NCI-H1436 (cell line): ENCODE measurements at regions not wholly inside any gene's neighbourhood (a gene's known extent, or its start where the extent isn't known, plus 50 kb on each side); places are given as distances from the start of the nearest gene placed in this dataset.

Source experiments
- DNase-seq: peaks from one replicate; lab custom pipeline; 2025; lab: John Stamatoyannopoulos, UW

DNA sequence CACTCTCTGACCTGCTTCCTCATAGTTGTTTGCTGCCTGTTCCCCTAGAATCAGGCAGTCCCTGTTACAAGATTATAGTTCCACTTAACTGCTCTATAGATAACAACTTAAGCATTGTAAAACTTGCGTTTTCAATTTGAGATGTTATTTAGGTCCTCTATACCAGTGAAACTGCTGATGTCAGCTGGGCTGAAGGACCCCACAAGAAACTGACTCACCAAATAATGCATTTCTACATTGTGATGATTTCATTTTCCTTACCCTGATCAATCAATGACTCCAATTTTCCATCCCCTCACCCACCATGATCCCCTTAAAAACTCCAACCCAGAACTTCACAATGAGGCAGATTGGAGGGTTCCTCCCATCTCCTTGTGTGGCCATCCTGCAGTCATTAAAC lies 280.7 kb downstream of the SLITRK1 start:
- no peak for DNase-seq

DNA sequence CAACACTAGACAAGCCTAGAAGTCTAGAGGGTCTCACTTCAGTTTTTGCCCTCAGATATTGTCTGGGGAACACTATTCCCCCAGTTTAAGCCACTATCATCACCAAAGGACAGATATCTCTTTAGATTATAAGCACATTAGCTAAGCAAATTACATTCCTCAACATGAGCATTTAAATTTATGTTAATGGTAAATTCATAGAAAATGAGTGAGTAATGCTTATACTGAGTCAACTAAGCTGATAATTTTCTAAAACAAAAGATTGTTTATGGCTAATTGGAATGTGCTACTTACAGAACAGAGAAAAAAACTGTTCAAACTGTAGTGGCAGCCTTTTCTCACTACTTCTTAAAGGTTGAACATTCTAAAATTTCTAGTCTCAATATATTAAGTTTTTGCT lies 290.2 kb downstream of the SLITRK1 start:
- DNase-seq, result no peak

- no peak for DNase-seq
Measured at GRCh38 chr13:83589814-83590213, 292.5 kb downstream of the SLITRK1 start.

DNA sequence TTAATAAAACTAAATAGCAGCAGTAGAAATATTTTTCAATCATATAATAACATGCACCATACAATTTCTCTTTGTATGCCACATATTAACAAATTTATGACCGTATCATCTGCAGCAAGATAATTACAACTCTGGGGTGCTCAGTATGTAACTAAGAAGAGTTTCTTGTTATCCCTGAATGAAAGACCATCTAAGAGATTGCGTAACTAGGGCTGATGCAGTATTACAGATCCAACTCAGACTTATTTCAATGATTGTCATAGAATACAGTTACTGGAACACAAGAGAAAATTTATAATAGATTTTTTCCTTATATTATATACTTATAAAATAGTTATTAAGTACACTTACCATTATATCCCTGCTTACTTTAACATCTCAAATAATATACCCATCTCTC lies 305.1 kb downstream of the SLITRK1 start:
- no peak for DNase-seq

GRCh38 chr13:83568019-83568418 lies 314.3 kb downstream of the SLITRK1 start:
- DNase-seq, result no peak

DNA sequence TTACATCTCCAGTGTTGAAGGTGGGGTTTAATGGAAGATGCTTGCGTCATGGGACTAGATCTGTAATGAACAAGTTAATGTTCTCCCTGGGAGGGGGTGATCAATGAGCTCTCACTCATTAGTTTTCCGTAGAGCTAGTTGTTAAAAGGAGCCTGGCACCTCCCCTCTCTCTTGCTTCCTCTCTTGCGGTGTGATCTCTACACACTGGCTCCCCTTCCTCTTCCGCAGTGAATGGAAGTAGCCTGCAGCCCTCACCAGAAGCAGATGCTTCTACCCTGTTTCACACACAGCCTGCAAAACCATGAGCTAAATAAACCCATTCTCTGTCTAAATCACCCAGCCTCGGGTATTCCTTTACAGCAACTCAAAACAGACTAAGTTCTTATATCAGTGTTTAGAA lies 318.8 kb downstream of the SLITRK1 start:
- DNase-seq, result no peak

DNA sequence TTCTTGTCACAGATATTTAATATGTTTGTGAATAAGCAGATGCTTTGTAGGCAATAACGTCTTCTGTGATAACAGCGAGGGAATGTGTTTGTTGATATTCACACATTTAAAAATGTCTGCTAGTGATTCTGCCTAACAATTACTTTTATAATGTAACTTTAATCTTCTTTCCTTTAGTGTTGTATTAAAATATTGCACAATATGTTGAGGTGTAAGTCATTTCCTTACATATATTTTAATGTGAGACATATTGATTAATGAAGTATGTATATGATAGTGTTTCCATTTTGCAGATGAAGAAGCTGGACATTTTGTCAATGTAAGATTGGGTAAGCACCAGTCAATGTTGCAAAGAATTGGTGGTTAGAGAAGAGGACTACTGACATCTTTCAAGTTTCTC lies 324.4 kb downstream of the SLITRK1 start:
- no peak for DNase-seq

DNA sequence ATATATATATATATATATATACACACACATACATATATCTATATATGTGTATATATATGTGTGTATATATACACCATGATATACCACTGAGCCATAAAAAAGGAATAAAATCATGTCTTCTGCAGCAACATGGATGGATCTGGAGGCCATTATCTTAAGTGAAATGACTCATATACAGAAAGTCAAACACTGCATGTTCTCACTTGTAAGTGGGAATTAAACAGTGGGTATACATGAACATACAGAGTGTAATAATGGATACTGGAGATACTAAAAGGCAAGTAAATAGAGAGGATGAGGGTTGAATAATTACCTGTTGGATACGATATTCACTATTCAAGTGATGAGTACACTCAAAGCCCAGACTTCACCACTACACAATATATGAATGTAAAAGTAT lies 332.6 kb downstream of the SLITRK1 start:
- no peak for DNase-seq

DNA sequence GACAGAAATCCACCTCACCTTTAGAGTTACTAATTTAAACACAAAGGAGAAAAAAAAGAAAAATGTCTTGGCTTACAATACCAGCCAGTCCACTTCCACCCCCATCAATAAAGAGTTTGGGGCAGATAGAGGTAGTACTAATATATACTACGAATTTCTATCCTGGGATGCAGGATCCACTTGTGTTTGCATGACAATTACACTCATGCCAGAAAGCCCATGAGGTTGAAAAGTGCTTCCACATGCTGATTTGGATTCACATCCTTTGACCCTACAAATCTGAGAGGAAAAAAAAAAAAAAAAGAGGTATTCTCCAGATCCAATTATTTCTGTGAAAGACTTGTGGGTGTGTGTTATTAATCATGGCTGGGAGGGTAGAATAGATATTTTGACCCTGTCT lies 335.2 kb downstream of the SLITRK1 start:
- DNase-seq, result no peak

GRCh38 chr13:83546476-83546875 lies 335.8 kb downstream of the SLITRK1 start:
- DNase-seq, result no peak

- no peak for DNase-seq
Measured at GRCh38 chr13:83538636-83539035, 343.6 kb downstream of the SLITRK1 start.

GRCh38 chr13:83536941-83537340 lies 345.3 kb downstream of the SLITRK1 start:
- DNase-seq, result no peak

DNA sequence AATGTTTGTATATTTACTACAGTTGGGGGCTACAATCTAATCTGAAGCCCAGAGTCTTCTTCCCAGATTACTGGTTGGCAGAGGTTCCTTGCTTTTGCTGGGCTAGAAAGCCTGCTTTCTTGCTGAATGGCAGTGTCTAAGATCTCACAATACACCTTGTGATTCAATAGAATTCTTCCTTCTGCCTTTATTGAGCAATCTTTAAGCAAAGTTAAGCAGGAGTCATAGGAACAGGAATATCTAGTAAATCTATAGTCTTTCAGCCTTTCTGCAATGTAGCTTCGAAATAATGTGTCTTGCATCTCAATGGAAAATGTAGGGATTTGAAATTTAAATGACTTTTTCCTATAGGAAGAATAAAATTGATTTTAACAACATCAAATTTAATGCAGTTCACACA lies 346.1 kb downstream of the SLITRK1 start:
- DNase-seq, result no peak

GRCh38 chr13:83532809-83533208 lies 349.5 kb downstream of the SLITRK1 start:
- no peak for DNase-seq

DNA sequence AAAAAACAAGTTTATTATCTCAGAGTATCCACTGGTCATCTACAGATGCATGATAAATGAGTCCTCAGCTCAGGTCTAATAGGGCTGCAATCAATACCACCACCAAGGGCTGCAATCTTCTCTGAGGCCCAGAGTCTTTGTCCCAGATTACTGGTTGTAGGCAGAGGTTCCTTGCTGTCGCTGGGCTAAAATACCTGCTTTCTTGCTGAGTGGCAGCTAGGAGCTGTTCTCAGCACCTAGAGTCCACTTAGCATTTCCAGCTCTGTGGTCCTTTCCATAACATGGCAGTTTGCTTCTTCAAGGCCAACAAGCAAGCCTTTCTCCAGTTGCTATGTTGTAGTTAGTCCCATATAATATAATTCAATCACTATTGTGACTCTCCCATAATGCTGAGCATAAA lies 351.3 kb downstream of the SLITRK1 start:
- no peak for DNase-seq

- no peak for DNase-seq
Measured at GRCh38 chr13:83516781-83517180, 365.5 kb downstream of the SLITRK1 start.

DNA sequence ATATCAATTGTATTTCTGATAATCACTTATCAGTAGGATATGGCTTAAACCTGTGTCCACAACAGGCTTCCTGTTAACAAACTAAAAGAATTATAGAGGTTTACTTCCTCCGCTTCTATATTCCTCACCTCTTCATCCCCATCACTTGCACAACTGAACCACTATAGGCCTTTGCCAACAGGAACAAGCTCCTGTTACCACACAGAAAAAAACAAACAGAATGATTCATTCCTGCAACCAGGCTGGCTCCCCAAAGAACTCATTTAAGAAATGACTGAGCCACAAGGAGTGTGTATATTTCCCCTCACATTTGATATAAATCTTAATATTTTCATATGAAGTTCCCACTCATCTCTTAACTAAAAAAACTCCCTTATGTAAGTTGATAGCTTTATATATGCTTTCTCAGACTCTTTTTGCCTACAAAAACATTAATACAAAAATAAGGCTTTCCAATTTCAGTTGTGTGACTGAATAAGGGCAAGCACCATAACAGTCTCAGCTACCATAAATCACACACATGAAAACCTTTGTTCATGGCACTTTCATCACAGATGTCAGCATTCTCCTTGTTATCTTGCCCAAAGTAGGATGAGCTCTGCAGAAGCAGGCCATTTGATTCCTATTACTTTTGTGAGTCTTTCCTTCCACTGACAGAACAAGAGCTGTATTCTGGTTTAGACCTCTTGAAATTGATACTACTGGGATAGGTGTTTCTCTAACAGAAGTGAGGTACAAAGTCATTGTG lies 366.8 kb downstream of the SLITRK1 start:
- DNase-seq, result no peak

DNA sequence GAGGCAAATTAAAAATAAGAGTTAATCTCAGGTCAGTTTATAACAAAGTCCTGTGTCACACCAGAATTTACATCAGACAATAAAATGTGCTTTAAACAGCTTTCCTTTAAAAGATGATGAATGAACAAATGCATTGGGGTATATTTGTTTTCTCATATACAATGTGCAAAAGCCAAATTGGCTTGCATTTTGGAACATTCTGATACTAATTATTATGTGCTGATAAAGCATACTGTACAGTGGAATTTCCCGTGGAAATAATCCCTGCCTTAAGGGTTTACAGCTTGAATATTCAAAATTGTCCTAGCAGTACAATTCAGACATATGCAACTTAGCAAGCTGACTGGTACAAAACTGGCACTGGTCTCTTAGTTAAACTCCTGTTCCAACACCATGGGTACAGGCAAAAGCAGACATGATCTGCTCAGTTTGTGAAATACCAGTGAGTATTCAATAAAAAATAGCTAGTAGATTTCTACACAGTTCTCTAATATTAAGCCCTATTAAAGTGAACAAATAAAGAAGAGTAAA lies 373.4 kb downstream of the SLITRK1 start:
- no peak for DNase-seq

DNA sequence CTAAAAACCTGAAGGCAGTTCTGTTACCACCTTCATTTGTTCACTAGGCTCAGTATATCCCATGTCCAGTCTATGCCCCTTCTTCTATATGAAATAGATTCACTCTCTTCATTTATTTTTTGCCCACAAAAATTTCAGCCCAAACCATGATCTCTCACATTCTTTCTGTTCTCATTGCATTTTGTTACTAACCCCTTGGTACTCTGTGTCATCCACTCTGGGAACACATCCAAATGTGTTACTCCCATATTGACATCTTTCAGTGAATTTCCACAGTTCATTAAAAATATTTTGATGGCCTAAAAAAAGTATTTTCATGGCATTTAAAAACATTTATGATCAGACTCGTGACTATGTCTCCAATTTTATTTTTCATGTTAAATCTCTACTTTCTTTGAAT lies 378.9 kb downstream of the SLITRK1 start:
- no peak for DNase-seq

DNA sequence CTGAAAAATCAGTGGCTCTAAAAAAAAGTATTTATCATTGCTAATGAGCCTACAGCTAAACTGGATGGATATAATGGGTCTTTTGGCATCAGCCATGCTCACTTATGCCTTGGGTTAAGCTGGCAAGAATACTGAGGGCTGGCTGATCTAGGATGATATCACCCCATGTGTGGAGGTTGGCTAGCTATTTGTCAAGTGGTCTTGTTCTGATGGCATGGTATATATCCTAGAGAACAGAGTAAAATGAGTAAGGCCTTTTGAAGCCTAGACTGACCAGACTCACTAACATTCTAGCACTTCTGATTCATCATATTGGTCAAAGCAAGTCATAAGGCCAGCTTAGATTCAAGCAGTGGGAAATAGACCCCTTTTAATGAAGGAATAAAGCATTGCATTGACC lies 383.0 kb downstream of the SLITRK1 start:
- no peak for DNase-seq

DNA sequence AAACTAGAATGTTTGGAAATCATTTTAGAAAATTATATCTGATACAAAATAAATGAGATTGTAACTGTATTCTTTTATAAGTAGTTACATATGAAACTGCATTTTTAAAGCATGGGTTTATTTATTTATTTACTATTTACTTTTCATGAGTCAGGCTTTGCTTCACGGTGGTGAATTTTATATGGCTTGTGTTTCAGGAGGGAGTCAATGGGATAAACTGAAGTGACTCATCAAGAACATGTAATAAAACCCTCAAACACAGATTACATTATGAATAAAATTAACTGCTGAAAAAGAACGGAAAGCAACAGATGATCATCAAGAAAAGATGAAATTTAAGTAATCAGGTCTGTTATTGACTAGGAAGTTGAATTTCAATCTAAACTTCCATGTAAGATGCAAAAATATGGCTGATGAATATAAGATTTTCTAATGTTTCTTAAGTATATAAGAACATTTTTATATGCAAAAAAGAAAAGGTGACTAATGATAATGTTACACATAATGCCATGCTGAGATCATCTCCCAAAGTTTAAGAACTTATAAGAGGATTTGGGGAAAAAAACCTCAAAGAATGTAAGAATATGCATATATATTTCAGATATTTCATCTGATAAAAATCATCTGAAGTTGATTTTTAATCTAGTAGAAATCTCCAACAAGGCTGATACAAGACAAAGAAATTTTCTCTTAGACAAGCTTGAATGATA lies 383.6 kb downstream of the SLITRK1 start:
- DNase-seq, result no peak

DNA sequence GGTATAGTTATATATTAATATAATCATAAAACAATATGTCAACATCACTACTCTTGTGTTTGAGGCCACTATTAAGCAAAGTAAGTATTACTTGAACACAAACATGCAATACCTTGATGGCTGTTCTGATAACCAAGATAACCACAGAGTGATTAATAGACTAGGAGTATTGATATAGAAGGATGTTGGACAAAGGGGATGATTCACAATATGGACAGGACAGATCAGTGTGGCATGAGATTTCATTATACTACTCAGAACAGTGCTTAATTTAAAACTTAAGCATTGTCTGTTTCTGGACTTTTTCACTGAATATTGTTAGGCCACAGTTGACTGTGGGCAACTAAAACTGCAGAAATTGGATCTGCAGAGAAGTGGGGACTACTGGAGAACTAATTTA lies 384.2 kb downstream of the SLITRK1 start:
- no peak for DNase-seq

GRCh38 chr13:83496501-83496900 lies 385.8 kb downstream of the SLITRK1 start:
- DNase-seq, result no peak

DNA sequence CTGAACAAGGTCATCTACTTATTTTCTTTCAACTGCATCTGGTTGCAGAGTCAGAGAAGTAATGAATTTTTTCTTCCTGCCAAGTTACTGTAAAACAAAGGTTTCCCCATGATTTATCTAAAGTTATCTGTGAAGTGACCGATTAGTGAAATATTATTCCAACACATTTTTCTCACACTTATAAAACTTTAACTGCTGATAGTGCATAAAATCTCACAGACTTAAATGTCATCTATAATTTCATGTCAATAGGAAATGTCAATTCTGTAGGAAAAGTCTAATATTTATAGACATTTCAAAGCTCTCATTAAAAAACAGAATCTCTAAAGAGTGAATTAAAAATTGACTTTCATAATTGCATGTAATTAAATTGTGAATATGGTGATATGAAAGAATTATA lies 397.2 kb downstream of the SLITRK1 start:
- no peak for DNase-seq
